RWPE2 (cell line): ENCODE measurements at regions not wholly inside any gene's neighbourhood (a gene's known extent, or its start where the extent isn't known, plus 50 kb on each side); places are given as distances from the start of the nearest gene placed in this dataset.
A peak's percentile ranks its signal among the peaks of the same experiment; 100 is the strongest.

Source experiments
- ATAC-seq: fragments of 200-7000 bp; cut with Tn5 transposase; 3 replicates; pipeline ENCODE4 v1.9.1; 2021; ENCODE audit warnings: low read depth
- DNase-seq: peaks from one replicate; pipeline ENCODE4 v3.0.0-alpha.2; 2020; ENCODE audit warnings: low spot score
- H3K27ac ChIP-seq: fragments of 450-650 bp; 2 replicates; pipeline ENCODE4 v1.5.1; 2017; ENCODE audit warnings: mild to moderate bottlenecking; ENCODE audit not compliant: poor library complexity, severe bottlenecking
- H3K27me3 ChIP-seq: fragments of 250-450 bp; sonication (Bioruptor Pico); 2 replicates; pipeline ENCODE4 v1.5.1; 2021; ENCODE audit warnings: mild to moderate bottlenecking, moderate library complexity; ENCODE audit not compliant: insufficient read depth, poor library complexity, severe bottlenecking
- H3K36me3 ChIP-seq: fragments of 250-450 bp; sonication (Bioruptor Pico); 2 replicates; pipeline ENCODE4 v1.5.1; 2020; ENCODE audit warnings: low read depth, mild to moderate bottlenecking, moderate library complexity
- H3K4me1 ChIP-seq: fragments of 250-450 bp; sonication (Bioruptor Pico); 2 replicates; pipeline ENCODE4 v1.5.1; 2021; ENCODE audit warnings: mild to moderate bottlenecking, moderate library complexity; ENCODE audit not compliant: insufficient read depth, poor library complexity, severe bottlenecking
- H3K4me3 ChIP-seq: fragments of 250-450 bp; sonication (Bioruptor Pico); 2 replicates; pipeline ENCODE4 v1.5.1; 2021; ENCODE audit warnings: mild to moderate bottlenecking, moderate library complexity; ENCODE audit not compliant: severe bottlenecking
- H3K9me3 ChIP-seq: fragments of 250-450 bp; sonication (Bioruptor Pico); 2 replicates; pipeline ENCODE4 v1.5.1; 2021; ENCODE audit warnings: mild to moderate bottlenecking, moderate library complexity; ENCODE audit not compliant: severe bottlenecking
- TF ChIP-seq, protein P1 (sequence below): fragments of 450-650 bp; IDR thresholded peaks from one replicate; pipeline ENCODE4 v1.5.1; 2017; ENCODE audit warnings: mild to moderate bottlenecking, moderate library complexity; ENCODE audit not compliant: poor library complexity, severe bottlenecking

DNA sequence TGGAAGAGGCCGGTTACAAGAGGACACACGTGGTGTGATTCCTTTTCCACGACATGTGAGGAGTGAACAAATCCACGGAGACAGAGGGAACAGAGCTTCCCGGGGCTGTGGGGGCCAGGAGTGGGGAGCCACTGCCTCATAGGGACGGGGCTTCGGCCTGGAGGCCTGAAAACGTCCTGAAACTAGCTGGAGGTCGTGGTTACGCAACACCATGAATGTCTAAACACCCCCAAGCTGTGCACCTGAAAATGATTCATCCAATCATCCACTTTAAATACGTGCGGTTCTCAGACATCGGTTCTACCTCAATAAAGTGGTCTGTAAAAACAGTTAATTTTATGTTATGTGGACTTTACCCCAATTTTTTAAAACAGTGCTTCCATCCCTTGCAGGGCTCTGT lies 65.3 kb upstream of the PPP1R26 start:
- Histone ChIP-seq H3K9me3 (no peaks in the 10 kb centered on the region), H3K27me3 (no peaks in the 10 kb centered on the region), H3K27ac (no peak overlapping the region), H3K4me1 (no peaks in the 10 kb centered on the region), H3K4me3 (no peak overlapping the region), H3K36me3 (no peaks in the 10 kb centered on the region)
- DNase-seq (peak; percentile 39), ATAC-seq (no peak)
- TF ChIP-seq, protein P1, sequence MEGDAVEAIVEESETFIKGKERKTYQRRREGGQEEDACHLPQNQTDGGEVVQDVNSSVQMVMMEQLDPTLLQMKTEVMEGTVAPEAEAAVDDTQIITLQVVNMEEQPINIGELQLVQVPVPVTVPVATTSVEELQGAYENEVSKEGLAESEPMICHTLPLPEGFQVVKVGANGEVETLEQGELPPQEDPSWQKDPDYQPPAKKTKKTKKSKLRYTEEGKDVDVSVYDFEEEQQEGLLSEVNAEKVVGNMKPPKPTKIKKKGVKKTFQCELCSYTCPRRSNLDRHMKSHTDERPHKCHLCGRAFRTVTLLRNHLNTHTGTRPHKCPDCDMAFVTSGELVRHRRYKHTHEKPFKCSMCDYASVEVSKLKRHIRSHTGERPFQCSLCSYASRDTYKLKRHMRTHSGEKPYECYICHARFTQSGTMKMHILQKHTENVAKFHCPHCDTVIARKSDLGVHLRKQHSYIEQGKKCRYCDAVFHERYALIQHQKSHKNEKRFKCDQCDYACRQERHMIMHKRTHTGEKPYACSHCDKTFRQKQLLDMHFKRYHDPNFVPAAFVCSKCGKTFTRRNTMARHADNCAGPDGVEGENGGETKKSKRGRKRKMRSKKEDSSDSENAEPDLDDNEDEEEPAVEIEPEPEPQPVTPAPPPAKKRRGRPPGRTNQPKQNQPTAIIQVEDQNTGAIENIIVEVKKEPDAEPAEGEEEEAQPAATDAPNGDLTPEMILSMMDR = no peak

DNA sequence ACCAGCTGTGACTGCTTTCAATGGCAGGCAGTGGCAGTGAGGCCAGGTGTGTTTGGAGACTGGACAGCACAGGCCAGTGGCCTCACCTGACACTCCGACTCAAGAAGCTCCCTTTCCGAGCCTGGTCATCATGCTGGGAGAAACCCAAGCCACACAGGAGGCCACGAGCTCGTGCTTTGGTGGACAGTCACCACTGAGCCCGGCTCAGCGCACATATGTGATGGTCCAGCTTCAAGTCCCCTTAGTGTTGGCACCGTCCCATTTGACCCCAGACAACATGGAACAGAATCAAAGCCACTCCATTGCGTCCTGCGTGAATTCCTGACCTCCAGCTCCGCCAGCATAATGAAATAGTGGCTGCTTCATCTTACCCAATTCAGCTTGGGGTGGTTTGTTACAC lies 64.0 kb upstream of the PPP1R26 start:
- no peaks in the 10 kb centered on the region for H3K27me3 ChIP-seq
- DNase-seq (peak; percentile 26), ATAC-seq (no peak)
- H3K9me3 ChIP-seq = no peaks in the 10 kb centered on the region
- H3K4me1 ChIP-seq = no peaks in the 10 kb centered on the region
- H3K27ac ChIP-seq = no peak overlapping the region
- no peak overlapping the region for H3K4me3 ChIP-seq
- TF ChIP-seq, protein P1 = no peak
- H3K36me3 ChIP-seq = no peaks in the 10 kb centered on the region

DNA sequence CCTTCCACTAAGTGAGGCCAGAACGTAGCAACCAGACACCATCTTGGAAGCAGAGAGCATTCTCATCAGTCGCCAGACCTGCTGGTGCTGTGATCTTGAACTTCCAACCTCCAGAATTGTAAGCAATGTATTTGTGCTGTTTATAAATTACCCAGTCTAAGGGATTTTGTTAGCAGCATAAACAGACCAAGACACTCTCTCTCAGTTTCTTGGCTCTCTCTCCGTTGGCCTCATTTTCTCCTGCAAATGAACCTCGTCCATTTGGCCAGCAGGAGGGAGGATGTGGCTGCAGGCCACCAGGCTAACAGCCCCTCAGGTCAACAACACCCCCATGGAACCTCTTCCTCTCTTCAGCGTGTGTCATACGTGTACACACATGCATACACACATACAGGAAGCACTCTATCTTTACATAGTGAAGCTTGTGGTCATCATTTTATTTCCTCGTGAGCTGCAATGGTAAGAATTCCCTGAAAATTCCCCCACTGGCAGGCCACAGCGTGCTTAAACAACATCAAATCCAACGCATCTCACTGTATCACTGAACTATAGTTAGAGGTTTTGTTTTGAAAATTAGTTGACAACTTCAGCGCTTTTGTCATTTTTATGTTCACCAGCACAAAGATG lies 62.8 kb upstream of the PPP1R26 start:
- Histone ChIP-seq H3K27ac (no peak overlapping the region), H3K27me3 (no peaks in the 10 kb centered on the region)

DNA sequence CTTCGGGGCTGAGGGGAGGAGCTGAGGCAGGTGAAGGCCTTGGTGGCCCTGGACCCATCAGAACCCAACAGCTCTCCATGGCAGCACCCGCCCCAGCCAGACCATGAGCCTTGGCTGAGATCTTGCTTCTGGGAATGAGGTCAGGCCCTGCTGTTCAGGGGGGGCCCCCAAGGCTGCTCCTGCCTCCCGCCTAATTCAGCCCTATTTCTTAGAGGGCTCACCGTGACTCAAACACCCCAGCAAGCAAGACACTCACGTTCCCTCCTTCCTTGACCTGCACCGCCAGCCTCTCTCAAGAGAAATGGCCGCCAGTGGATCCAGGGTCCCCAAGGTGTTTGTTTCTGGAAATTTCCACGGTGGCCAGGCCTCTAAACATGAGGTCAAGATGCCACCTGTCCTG lies 61.4 kb upstream of the PPP1R26 start:
- TF ChIP-seq, protein P1 = no peak
- Histone ChIP-seq H3K4me1 (no peaks in the 10 kb centered on the region), H3K27me3 (no peaks in the 10 kb centered on the region), H3K9me3 (no peaks in the 10 kb centered on the region), H3K27ac (no peak overlapping the region), H3K36me3 (no peaks in the 10 kb centered on the region), H3K4me3 (no peak overlapping the region)
- DNase-seq (no peak), ATAC-seq (no peak)

More for the DNA sequence above, 62.8 kb upstream of the PPP1R26 start:
- Histone ChIP-seq H3K4me1 (no peaks in the 10 kb centered on the region), H3K4me3 (no peak overlapping the region), H3K36me3 (no peaks in the 10 kb centered on the region), H3K9me3 (no peaks in the 10 kb centered on the region)
- DNase-seq (no peak), ATAC-seq (no peak)
- TF ChIP-seq, protein P1 = no peak

DNA sequence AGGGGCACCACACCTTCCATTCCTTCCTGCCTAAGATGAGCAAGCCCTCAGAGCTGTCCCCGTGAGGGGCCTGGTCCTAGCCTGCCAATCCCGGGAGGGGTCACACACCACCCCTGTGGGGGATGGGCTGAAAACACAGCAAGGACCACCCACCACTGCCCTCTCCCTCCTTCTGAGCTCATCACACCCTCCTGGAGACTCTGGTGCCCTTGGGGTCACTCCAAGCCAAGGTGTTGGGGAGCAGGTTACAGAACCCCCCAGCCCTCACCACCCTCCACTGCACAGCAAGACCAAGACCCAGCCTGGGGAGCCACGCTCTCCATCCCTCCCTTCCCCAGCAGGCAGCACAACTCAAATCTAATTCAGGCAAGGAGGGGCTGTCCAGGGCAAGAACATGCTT lies 60.5 kb upstream of the PPP1R26 start:
- DNase-seq (no peak), ATAC-seq (no peak)
- H3K27ac ChIP-seq = no peak overlapping the region
- H3K4me1 ChIP-seq = no peaks in the 10 kb centered on the region
- no peak overlapping the region for H3K4me3 ChIP-seq
- H3K36me3 ChIP-seq = no peaks in the 10 kb centered on the region
- no peaks in the 10 kb centered on the region for H3K9me3 ChIP-seq
- H3K27me3 ChIP-seq = no peaks in the 10 kb centered on the region
- TF ChIP-seq, protein P1 = no peak
